Spleen (tissue), 7 donors: ENCODE measurements at regions not wholly inside any gene's neighbourhood (a gene's known extent, or its start where the extent isn't known, plus 50 kb on each side); places are given as distances from the start of the nearest gene placed in this dataset.

Experiments used
- CTCF ChIP-seq, 11 experiments: fragments of 200-600 bp in 7 of 11; fragments of 450-650 bp in 4 of 11; sonication (generic) in 4 of 11; IDR thresholded peaks in 8 of 11; conservative IDR thresholded peaks in 3 of 11; 1 replicate in 7 of 11; 2 replicates in 4 of 11; pipeline versions ENCODE4 v1.4.0 to v1.8.0; 2016 to 2021; ENCODE audit warnings: antibody characterized with exemption in 11 of 11, inconsistent platforms in 4 of 11, mild to moderate bottlenecking in 1 of 11
- POLR2AphosphoS5 ChIP-seq, 3 donors: sonication (generic); formaldehyde crosslinking; IDR thresholded peaks; one replicate each; pipeline ENCODE4 v1.5.1; 2017; ENCODE audit warnings: antibody characterized with exemption in 3 of 3
- donor health status: DM: no; HTN: no; CAD: no; lungs with moderate emphysema.
- donor health status: DM: no; HTN: no; CAD: no.
- donor health status: DM: no; HTN: no; CAD: no.

- TF ChIP-seq CTCF (IDR thresholded peaks at IDR 0.05 in 8 of 11, conservative IDR thresholded peaks at IDR 0.05 in 3 of 11) (no peak), POLR2AphosphoS5 (IDR thresholded peaks at IDR 0.05) (no peak)
Measured at GRCh38 chr2:106977717-106978116, 91.8 kb upstream of the ST6GAL2 start.
